Activated T-helper 1 cell treated with Interleukin-2 at 50 U/mL for 16 hours (primary cell): ENCODE measurements at regions not wholly inside any gene's neighbourhood (a gene's known extent, or its start where the extent isn't known, plus 50 kb on each side); places are given as distances from the start of the nearest gene placed in this dataset.
"Not testable (repeated sequence)": the region's sequence is repeated elsewhere in the genome, so short reads cannot be mapped to it uniquely, and the experiment has no call there.

Source experiments
- DNase-seq: peaks from one replicate; pipeline ENCODE4 v3.0.0-alpha.2; 2020; ENCODE audit warnings: low read depth

DNA sequence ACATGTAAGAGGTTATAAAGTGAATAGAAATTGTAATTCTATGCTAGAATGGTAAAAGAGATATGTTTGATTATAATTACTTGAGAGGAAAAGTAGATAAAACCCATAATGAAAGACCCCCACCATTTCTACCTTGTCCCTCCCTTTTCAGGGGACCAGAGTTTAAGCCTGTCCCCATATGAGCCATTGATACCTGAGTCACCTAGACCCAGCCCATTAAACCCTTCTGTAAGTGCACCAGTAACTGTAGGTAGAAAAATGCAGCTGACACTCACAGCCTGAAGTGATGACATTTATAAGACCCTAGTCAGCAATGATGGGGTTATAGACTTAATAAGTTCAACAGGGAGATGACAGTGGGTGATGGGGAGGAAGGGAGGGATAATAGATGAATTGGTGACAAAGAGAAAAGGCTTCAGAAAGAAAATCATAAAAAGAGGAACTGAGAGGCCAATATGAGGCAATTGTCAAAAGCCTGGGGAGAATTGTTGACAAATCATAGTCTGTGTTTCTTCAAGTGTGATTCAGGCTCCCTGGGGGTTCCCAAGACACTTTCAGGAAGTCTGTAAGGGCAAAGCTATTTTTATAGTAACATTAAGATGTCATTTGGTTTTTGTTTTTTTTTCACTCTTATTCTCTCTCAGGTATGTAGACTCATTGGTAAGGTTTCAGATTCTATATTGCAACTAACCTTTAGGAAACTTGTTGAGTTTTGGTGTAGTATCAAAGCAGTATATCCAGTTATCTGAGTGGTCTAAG, 544.2 kb downstream of the SATB2 start:
- no peak for DNase-seq

DNA sequence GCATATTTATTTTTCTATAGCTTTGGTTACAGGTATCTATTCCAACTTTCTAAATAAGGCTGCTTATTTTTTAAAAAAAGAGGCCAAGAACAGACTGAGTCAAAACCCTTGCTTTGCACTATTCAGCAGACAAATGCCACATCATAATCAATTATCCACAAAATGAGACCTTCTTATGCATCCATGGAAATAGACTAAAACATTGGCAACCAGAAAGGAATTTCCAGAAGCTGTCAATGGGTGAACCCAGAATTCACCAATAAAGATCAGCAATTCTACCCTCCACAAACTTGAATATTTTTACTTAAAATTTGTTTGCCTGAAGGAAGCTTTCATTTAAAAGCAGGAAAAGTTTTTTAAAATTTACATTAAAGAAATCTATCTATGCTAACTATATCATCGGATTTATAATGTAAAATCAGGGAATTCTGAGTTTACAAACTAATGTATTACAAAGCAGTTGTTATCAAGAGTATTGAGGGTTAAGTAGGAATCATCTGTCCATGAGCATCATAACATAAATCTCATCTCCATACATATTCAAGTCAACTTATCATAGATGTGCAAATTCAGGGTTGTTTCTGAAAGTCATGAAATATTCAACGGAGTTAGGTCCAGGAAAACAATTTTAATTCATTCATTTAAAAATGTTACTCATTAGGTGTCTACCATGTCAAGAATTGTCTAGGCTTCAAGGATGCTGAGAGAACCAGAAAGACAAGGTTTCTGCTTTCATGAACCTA, 548.0 kb downstream of the SATB2 start:
- no peak for DNase-seq

DNA sequence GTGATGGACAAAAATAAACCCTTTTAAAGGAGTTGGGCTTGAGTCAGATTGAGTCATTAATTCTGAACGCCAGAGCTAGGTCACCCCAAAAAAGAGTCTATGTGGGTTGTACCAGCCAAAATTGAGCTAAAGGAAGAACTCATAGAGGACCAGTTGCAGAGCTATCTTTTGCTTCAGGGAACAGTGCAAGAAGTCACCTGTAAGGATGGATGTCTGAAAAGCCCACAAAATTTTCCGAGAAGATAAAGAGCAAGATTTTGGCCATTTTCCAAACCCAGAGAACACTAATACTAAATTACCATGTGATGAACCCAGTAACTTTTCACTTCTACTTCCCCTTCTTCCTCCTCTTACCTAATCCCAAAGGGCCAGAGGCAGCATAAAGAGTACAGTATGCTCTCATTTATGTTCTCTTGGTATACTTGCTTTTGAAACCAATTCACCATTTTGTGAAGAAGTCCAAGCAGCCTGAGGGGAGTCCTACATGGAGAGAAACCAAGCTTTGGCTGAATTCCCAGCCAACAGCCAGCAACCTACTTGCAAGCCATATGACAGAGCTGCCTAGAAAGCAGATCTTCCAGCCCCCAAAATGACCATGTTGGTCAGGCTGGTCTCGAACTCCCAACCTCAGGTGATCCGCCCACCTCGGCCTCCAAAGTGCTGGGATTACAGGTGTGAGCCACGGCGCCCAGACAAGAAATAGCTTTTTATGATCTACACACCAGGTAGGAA, 551.7 kb downstream of the SATB2 start:
- DNase-seq, result no peak

DNA sequence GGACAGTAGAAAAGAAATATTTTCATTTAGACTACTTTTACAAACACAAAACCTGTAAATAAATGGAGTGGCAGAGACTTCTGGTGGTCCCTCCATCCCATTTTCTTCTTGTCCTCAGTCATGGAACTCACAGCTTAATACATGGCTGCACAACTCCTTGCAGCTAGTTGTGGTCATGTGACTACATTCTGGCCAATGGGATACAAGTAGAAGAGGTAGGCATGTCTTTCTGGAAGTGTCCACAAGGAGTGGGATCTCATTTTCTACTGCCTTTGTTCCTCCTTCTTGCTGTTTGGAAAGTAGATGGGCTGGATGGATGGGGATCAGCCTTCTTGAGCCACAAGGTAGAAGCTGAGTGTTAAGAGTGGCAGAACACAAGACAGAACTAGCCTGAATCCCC, 555.8 kb downstream of the SATB2 start:
- no peak for DNase-seq

DNA sequence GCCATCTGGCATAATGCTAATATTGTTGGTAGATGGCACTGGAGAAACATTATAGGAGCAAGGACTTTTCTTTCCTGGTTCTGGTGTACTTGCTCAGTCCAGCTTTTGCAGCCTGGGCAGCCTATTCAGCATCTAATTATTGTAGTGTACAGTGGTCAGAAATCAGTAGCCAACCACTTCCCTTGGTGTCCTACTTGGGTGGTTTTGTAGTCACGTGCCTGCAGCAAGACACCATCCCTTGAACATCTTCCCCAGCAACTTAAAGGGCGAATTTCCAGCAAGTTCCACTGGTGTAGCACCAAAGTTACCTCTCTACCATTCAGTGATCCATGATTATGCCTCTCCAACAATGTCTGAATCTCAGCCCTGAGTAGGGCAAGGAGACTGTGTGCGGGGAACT, 557.6 kb downstream of the SATB2 start:
- DNase-seq, result no peak

DNA sequence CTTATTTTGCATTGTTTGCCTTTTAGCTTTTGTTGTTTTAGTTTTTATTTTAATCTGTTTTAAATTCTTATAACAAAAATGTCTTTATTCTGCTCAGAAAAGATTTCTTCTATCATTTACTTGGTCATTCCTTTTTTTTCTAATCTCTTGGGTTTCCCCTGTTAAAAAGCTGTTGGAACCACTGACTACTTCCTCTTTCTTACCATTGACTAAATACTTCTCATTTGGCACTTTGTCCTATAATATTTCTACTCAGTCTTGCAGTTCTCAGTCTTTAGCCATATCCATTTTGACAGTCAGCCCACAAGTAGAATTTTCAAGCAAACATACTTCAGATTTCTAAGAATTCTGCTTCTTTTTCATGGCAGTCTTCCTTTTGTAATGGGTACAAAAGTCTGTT, 567.2 kb downstream of the SATB2 start:
- DNase-seq, result no peak

DNA sequence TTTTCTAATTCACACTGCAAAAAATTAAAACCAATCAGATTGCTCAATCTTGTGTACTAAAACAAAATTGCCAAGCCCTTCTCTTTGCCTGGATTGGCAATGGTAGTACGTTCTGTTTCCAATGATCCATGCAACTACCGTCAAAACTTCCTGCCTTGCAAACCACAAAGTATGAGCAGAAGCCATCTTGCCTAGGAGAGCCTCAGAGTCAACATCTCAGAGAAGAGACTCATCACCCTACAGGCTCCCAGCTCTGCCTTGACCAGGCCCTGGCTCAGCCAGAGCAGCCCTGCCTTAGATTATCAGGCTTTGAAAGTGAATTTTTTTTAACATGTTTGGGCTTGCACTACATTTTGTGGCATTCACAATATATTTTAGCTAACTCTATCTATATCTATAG, 574.1 kb downstream of the SATB2 start:
- DNase-seq, result no peak

DNA sequence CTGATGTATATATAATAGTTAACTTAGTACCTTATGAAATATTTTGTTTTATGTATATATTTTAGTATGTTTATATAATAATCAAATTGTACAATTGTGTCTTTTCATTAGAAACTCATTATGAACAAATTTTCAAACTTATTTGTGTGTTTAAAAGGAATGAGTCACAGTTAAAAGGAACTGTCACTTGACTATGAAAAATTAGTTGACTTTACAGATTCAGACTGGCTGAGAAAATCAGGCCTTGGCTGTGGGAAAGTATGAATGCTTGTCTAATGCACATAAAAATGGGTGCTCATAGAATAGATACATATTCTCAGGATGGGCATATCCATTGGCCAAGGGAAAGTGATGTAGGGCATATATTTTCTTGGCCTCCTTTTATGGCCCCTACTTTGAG, 576.8 kb downstream of the SATB2 start:
- no peak for DNase-seq

DNA sequence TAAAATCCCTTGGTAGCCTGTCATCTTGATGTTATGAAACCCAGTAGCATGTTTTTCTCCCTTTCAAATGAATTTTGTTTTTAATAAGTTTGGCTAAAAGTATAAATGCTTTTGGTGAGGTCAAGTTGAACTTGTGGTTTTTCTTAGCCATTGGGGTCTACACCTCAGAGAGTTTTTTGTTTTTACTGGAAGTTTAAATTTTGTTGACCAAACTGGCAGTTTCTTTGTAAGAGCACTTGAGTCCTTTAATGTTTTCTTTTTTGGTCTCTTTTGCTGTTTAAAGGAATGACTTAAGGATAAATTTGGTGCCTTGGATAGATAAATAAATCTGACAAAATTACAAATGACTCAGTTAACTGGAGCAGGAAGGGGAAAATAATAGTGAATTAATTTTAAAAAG, 577.3 kb downstream of the SATB2 start:
- DNase-seq, result no peak

DNA sequence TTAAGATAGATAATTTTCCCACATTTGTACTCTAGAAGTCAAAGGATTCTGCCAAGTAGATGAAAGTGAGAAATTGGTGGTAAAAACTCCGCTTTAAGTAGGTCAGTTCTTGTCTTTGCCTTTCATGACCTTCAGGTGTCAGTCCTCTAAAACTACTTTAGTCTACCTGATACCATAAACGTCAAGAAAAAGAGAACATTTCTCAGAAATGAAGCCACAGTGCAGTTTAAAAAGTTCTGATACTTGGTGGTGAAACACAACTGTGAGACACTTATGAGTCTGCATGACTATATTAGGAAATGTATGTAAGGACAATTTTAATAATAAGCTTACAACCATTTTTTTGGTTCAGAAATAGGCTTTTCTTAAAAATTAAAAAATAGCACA, 583.3 kb downstream of the SATB2 start:
- no peak for DNase-seq

DNA sequence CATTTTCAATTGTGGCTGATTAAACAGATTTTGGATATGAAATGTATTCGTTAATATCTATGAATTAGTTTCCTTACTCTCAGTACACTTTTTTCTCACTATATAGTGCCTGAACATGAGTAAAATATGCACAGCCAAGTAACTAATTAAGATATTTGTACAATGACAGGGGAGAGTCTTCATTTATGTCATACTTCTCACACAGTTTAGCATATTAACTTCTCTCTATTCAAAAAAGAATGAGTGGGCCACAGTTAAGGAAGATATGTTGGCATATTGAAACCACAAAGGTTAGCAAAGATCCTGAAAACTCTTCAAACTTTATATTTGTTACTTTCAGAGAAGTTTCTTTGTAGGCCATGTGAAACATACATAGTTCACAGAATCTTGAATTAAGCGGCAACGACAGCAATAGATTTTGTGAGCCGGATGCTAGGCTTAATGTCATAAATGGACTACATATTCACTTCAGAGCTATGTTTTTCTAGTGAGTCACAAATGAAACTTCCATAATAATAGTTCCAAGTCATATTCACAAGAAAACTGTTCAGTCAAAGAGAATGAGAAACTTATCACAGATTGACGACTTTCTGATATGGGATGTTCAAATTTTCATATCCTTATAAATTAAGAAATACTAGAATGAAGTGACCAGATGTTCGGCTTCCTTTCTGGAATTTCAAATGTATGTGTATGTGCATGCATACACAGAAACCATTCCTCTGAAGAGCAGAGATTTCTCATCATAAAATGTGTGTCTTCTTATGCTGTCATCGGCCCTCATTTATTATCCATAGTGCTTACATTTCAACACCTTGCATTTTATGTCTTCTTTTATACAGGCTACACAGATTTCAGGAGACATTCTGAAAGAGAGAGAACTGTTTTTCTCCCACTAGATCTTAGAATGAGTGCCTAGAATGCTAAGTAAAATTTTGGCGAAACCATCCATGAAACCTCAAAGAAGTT, 584.0 kb downstream of the SATB2 start:
- no peak for DNase-seq

DNA sequence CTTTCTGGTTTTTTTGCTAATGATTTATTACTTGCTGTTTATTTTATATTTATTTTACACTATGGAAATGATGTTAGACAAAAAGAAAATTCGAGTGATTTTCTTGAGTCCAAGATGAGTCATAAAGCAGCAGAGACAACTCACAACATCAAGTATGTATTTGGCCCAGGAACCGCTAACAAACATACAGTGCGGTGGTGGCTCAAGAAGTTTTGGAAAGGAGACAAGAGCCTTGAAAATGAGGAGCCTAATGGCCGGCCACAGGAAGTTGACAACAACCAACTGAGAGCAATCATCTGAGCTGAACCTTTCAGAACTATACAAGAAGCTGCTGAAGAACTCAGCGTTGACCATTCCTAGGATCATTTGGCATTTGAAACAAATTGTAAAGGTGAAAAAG, 594.1 kb downstream of the SATB2 start:
- no peak for DNase-seq

DNA sequence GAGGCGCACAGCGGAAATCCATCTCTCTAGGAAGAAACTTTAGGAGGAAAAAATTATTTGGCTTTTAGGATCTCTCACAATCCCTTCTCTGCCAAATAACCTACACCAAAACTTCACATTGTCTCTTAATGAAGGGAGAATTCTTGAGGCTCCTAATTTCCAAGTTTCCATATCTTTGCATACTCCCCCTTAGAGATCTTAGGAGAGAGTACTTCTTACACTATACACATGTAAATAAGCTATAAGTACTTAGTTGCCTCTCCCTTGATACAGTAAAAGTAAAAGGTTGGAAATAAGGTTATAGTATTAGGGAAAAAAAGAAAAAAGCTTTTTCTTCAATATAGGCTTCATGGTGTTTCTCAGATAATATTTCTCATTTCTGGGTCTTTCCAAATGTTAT, 596.7 kb downstream of the SATB2 start:
- DNase-seq, result no peak

DNA sequence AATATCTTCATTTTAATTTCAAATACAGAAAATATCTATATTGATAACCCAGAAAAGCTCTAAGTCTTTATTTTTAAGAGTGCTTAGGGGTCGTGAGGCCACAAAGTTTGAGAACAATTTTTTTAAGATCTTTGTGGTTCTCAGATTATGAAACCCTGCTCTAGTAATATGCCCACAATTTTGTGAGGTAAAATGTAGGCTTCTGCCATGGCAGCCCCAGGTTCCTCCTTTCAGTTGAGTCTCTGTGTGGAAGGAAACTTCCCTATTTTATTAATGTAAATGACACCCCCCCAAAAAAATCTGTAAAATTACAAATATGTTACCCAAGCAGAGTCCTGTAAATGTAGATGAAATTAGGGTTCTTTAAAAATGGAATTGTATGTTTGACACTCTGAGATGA, 600.5 kb downstream of the SATB2 start:
- DNase-seq, result no peak

DNA sequence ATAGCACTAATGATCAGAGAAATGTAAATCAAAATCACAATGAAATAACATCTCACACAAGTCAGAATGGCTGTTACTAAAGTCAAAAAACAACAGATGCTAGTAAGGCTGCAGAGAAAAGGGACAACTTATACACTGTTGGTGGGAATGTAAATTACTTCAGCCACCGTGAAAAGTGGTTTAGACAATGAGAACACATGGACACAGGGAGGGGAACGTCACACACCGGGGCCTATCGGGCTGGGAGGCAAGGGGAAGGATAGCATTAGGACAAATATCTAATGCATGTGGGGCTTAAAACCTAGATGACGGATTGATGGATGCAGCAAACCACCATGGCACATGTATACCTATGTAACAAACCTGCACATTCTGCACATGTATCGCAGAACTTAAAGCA, 602.0 kb downstream of the SATB2 start:
- DNase-seq, result not testable (repeated sequence)

DNA sequence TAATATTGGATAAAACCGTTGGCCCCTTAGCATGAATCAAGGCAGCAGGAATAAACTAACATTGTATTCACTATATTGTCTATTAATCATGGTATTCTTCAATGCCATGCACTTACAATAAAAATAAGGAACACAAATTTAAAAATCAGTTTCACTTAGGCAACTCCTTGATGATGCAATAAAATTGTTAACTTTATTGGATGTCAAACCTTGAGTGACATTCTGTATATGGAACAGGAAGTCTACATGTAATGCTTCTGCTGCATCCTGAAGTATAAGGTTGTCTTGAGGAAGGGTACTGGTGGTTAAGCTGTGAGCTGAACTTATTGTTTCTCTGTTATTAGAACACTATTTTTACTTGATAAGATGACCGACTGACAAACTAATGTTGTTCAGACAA, 605.5 kb downstream of the SATB2 start:
- no peak for DNase-seq

DNA sequence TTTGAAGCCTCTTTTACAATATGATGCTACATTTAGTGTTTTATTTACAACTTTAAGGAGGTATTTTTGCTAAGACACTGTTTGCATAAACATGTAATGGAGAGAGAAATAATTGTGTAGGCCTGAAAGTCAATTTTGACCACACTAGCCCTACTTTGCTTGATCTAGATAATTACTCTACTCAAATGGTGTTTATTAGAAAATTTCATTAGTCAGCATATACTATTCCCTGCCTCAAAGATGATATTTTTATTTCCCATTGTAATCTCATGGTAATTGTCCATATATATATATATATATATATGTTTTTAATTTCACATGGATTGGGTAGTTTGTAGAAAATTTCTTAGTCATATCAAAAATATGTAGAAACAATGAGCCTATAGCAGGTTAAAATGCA, 632.2 kb downstream of the SATB2 start:
- DNase-seq, result no peak

DNA sequence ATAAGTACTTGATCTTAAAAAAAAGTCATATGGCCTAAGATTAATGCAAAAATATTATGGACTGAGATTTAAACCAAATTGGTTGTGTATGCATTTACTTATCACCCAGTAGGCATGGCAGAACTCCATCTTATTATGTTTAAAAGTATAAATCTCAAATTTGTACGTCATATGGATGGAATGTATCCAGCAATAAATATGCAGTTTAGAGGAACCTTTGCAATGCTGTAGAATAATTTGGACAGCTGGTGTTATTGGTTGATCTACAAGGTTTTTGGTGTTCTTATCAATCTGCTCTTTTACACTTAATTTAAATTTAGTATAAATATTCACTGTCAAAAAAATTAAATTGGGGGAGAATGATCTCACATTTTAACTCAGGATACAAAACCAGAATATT, 640.2 kb downstream of the SATB2 start:
- no peak for DNase-seq

DNA sequence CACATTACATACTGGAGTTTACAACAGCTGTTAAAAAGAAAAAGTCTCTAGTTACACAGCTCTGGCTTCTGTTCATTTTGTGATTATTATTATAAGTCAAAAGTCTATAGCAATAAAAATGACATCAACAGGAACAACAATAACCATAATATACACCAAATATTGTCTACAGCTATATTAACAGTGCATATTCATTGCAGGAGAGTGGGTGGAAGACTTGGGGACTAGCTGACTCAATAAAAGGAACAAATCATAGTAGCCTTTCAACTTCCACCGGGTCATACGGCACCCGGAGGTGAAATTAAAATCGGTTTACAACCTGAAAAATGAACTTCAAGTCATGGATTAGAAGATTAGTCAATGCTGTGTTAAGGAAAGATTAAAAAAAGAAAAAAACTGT, 642.1 kb downstream of the SATB2 start:
- no peak for DNase-seq

DNA sequence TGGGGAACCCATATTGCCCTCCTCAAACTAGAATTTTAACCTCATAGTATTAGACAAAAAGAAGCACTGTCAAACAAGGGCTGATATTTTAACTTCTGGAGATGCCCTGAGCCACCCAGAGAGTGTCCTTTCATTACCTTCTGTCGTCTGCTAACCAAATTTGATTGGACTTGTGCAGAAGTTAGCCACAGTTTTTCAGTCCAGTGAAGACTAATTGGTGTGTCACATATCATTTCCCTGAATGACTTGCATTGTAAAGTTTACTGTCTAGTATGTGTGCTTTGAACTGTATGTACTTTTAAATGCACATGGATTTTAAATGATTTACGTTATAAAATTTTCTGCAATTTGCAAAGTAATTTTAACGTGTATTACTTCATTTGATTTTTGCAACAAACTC, 646.5 kb downstream of the SATB2 start:
- no peak for DNase-seq

DNA sequence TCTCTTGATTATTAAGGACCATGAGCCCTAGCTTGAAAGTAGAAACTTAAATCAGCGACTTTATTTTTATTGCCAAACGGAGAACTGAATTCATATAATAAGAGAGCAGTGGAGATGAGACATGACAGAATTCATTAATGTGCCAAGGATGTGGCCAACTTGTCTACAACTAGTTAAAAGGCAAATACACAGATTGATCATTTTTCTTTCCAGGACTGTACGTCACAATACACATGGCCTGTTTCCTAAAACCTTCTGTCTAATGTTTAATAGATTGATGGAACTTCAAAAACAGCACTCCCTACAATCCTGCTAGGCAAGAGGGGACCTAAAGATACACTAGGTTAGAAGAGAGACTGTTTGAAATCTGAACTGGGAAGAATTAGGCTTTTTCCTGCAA, 647.8 kb downstream of the SATB2 start:
- DNase-seq, result no peak

DNA sequence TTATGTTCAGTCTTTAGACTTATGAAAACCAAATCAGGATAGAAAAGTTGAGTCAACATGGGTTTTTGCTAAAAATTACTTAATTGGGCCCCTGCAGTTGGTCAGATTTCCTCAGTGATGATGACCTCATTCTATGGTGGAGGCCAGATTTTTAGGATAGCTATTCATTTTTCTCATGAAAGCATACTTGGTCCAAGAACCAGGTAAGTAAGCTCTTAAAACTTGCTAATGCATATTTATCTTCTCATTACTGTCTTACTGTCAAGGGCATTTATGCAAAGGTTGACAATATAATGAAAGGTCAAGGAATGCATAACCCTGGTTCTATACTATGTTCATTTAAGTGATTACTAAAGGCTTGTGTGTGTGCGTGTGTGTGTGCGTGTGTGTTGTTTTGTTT, 650.6 kb downstream of the SATB2 start:
- DNase-seq, result no peak
